ENCODE measurements at regions not wholly inside any gene's neighbourhood (a gene's known extent, or its start where the extent isn't known, plus 50 kb on each side); places are given as distances from the start of the nearest gene placed in this dataset.

DNA sequence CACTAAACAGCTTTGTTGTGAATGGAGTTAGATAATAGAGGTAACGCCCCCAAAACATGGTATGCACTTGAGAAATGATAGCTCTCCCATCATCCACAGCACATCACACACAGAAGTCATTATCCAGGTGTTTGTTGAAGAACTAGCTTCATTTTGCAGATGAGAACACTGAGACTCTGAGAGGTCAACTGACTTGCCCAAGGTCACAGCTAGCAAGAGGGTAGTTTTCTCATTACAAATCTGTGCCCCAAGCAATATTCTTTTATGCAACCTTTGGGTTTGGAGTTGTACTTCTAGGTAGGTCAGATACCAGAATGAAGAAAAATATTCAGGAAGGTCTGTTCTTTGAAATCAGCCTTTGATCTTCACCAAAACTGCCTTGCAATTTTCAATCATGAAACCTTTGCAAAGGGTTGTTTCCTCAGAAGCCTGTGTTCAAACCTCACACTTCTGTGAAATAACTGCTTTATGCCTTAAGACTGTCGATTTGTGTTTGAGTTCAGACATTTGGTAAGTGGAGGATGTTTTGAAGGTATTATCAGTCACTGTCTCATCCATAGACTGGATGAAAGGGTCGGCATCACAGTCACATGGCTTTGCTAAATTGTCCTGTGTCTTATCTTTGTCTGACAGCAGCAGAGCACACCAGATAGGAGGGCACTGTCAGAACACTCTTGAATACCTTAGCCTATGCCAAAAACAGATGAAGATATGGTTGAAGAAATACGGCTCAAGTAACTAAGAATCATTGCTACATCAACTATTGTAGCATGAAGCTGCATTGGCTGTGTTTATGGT lies 233.2 kb upstream of the BTG1 start:
- TF ChIP-seq SUZ12 (IDR thresholded peaks at IDR 0.05; ENCODE audit: unreplicated experiment) (no peak), EP300 (IDR thresholded peaks at IDR 0.05; ENCODE audit: borderline replicate concordance in 1 of 2, control insufficient read depth in 1 of 2, low read depth in 2 of 2, low read length in 2 of 2) (no peak), FOS (IDR thresholded peaks at IDR 0.05; ENCODE audit: borderline replicate concordance, extremely low read depth, insufficient read length) (no peak), POLR2A (IDR thresholded peaks at IDR 0.05; ENCODE audit: low read depth, low read length) (no peak)
- TF ChIP-seq, protein P1, sequence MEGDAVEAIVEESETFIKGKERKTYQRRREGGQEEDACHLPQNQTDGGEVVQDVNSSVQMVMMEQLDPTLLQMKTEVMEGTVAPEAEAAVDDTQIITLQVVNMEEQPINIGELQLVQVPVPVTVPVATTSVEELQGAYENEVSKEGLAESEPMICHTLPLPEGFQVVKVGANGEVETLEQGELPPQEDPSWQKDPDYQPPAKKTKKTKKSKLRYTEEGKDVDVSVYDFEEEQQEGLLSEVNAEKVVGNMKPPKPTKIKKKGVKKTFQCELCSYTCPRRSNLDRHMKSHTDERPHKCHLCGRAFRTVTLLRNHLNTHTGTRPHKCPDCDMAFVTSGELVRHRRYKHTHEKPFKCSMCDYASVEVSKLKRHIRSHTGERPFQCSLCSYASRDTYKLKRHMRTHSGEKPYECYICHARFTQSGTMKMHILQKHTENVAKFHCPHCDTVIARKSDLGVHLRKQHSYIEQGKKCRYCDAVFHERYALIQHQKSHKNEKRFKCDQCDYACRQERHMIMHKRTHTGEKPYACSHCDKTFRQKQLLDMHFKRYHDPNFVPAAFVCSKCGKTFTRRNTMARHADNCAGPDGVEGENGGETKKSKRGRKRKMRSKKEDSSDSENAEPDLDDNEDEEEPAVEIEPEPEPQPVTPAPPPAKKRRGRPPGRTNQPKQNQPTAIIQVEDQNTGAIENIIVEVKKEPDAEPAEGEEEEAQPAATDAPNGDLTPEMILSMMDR (IDR thresholded peaks at IDR 0.05 in 2 of 3, conservative IDR thresholded peaks at IDR 0.05 in 1 of 3; ENCODE audit: control insufficient read depth in 2 of 3, extremely low read depth in 1 of 3, insufficient read depth in 1 of 3, low read depth in 3 of 3, low read length in 3 of 3) = no peak
- TF ChIP-seq, protein P2, sequence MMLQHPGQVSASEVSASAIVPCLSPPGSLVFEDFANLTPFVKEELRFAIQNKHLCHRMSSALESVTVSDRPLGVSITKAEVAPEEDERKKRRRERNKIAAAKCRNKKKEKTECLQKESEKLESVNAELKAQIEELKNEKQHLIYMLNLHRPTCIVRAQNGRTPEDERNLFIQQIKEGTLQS (IDR thresholded peaks at IDR 0.05; ENCODE audit: borderline replicate concordance, extremely low read depth, low read depth, low read length) = no peak

All from GM12878 (cell line).